BLaER1 treated with 17β-estradiol and CSF1 and Interleukin-3, amounts not matched to agents 10 nM and 100 nM (cell line): ENCODE measurements at regions not wholly inside any gene's neighbourhood (a gene's known extent, or its start where the extent isn't known, plus 50 kb on each side); places are given as distances from the start of the nearest gene placed in this dataset.

Experiments
- H3K27ac ChIP-seq, 11 experiments: shearing (Covaris generic); formaldehyde crosslinking; 2 replicates each; pipeline ENCODE4 v1.8.1; 2022
- H3K27me3 ChIP-seq, 11 experiments: shearing (Covaris generic); formaldehyde crosslinking; 2 replicates each; pipeline ENCODE4 v1.8.1; 2022
- H3K36me3 ChIP-seq, 11 experiments: shearing (Covaris generic); formaldehyde crosslinking; 2 replicates each; pipeline ENCODE4 v1.8.1; 2022
- H3K4me1 ChIP-seq, 10 experiments: shearing (Covaris generic); formaldehyde crosslinking; 2 replicates each; pipeline ENCODE4 v1.8.1; 2022
- H3K4me2 ChIP-seq, 11 experiments: shearing (Covaris generic); formaldehyde crosslinking; 2 replicates each; pipeline ENCODE4 v1.8.1; 2022
- H3K4me3 ChIP-seq, 10 experiments: shearing (Covaris generic); formaldehyde crosslinking; 2 replicates each; pipeline ENCODE4 v1.8.1; 2022
- H3K9ac ChIP-seq, 11 experiments: shearing (Covaris generic); formaldehyde crosslinking; 2 replicates each; pipeline ENCODE4 v1.8.1; 2022
- H3K9me3 ChIP-seq, 11 experiments: shearing (Covaris generic); formaldehyde crosslinking; replicated peaks in 1 of 11; 2 replicates each; pipeline ENCODE4 v1.8.1; 2022
- H4K20me1 ChIP-seq, 11 experiments: shearing (Covaris generic); formaldehyde crosslinking; 2 replicates each; pipeline ENCODE4 v1.8.1; 2022
- Cebpa-rat ChIP-seq, 11 experiments: shearing (Covaris generic); IDR thresholded peaks; 2 replicates each; pipeline ENCODE4 v1.8.1; 2022

DNA sequence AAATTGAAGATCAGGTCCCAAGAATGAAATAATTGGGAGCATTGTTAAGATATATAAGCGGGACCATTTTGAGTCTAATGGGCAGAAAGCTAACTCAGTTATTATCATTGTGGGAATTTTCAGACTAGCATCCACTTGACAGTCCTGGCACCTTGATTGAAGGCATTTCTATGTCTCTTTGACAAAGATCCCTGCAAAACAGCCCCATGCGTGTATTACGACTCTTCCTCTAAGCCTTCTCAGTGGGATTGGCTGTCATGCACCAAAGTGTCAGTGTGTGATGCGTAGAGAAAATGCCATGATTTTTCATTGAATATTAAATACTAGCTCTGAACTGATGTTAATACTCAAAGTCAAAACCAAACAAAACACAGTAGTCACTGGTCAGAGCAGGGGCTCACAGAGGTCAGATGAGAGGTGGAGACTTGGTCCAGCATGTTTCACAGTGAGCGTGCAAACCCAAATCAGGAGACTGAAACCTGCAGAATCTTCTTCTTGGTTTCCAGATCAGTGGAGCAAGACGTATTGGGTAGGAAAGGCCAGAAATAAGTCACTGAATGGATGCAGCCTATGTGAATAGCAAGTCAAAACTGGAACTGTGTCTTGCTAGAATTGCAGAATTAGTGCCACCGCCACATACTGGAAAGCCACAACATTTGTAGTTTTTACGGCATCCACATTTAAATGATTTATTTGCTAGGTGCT is 303.6 kb upstream of the AKR1E2 start:
- Histone ChIP-seq H3K27me3 (no peaks in the 10 kb centered on the region), H3K4me2 (peak overlapping the region; percentile 45 to 79 (median 71)), H3K36me3 (no peaks in the 10 kb centered on the region), H3K27ac (no peak overlapping the region), H3K4me1 (peaks cover 22 to 33% (median 27%) of the 10 kb centered on the region in 10 experiments), H3K9me3 (peaks cover 0 to 12% (median 0%) of the 10 kb centered on the region in 11 experiments; a peak in 3 of 22 replicates), H3K4me3 (no peak overlapping the region), H3K9ac (no peak overlapping the region), H4K20me1 (no peaks in the 10 kb centered on the region)
- no peak for TF ChIP-seq Cebpa-rat (IDR thresholded peaks at IDR 0.05)

GRCh38 chr10:4519658-4520402 is 306.2 kb upstream of the AKR1E2 start:
- Histone ChIP-seq H4K20me1 (no peaks in the 10 kb centered on the region), H3K9ac (no peak overlapping the region), H3K9me3 (peaks cover 0 to 17% (median 4%) of the 10 kb centered on the region in 11 experiments; a peak in 7 of 22 replicates), H3K27ac (no peak overlapping the region), H3K4me1 (peaks cover 35 to 55% (median 50%) of the 10 kb centered on the region in 10 experiments), H3K27me3 (no peaks in the 10 kb centered on the region), H3K4me3 (no peak overlapping the region), H3K36me3 (no peaks in the 10 kb centered on the region), H3K4me2 (peak overlapping the region in 4 of 11 experiments; percentile 13 to 25 (median 20); a peak in 7 of 22 replicates)
- peak in 2 of 11 experiments; percentile 46 to 56; a peak in 3 of 22 replicates for TF ChIP-seq Cebpa-rat (IDR thresholded peaks at IDR 0.05)

GRCh38 chr10:4517746-4518145 is 308.3 kb upstream of the AKR1E2 start:
- no peaks in the 10 kb centered on the region for H3K36me3 ChIP-seq

DNA sequence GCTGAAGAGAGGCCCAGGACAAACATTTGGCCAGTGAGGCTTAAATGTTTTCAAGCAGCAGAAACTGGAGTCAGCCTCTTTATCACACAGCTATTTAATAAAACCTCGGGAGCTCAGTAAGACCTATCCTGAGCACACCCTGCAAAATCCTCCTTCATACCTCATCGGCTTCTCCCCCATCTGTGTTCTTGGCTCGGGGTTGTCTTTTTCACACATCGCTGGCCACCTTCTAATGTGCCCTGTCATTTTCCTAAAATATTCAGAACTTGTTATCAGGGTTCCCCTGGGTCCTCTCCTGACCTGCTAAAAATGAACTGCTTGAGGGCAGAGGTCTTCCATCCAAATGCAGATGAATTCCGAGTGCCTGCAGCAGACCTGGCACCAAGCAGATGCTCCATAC is 310.3 kb upstream of the AKR1E2 start:
- peak overlapping the region; percentile 1 to 72 (median 58); a peak in 13 of 22 replicates for H3K9ac ChIP-seq
- no peaks in the 10 kb centered on the region for H3K27me3 ChIP-seq
- H3K4me3 ChIP-seq: peak overlapping the region in 1 of 10 experiments; percentile 14; a peak in 1 of 20 replicates
- H4K20me1 ChIP-seq: no peaks in the 10 kb centered on the region
- TF ChIP-seq Cebpa-rat (IDR thresholded peaks at IDR 0.05): no peak
- H3K4me2 ChIP-seq: peak overlapping the region; percentile 78 to 91 (median 86)
- H3K4me1 ChIP-seq: peaks cover 34 to 77% (median 46%) of the 10 kb centered on the region in 10 experiments
- peak overlapping the region; percentile 72 to 89 (median 83); a peak in 21 of 22 replicates for H3K27ac ChIP-seq
- H3K36me3 ChIP-seq: no peaks in the 10 kb centered on the region
- H3K9me3 ChIP-seq: peaks cover 0 to 17% (median 4%) of the 10 kb centered on the region in 11 experiments; a peak in 7 of 22 replicates

More at GRCh38 chr10:4517746-4518145, 308.3 kb upstream of the AKR1E2 start:
- H4K20me1 ChIP-seq: no peaks in the 10 kb centered on the region
- H3K4me1 ChIP-seq: peaks cover 43 to 66% (median 55%) of the 10 kb centered on the region in 10 experiments
- peaks cover 0 to 17% (median 4%) of the 10 kb centered on the region in 11 experiments; a peak in 7 of 22 replicates for H3K9me3 ChIP-seq
- no peak overlapping the region for H3K9ac ChIP-seq
- TF ChIP-seq Cebpa-rat (IDR thresholded peaks at IDR 0.05): no peak
- H3K4me2 ChIP-seq: 0 out of 22 replicates have a peak overlapping the region, but pooled peaks of 1 of the 11 experiments have one; percentile 8
- no peak overlapping the region for H3K27ac ChIP-seq
- H3K4me3 ChIP-seq: no peak overlapping the region
- H3K27me3 ChIP-seq: no peaks in the 10 kb centered on the region

- H4K20me1 ChIP-seq: no peaks in the 10 kb centered on the region
- H3K36me3 ChIP-seq: no peaks in the 10 kb centered on the region
- peaks cover 36 to 67% (median 45%) of the 10 kb centered on the region in 10 experiments for H3K4me1 ChIP-seq
- no peaks in the 10 kb centered on the region for H3K27me3 ChIP-seq
- H3K9ac ChIP-seq: peak overlapping the region; percentile 59 to 78 (median 66)
- H3K9me3 ChIP-seq: peaks cover 0 to 12% (median 4%) of the 10 kb centered on the region in 11 experiments; a peak in 7 of 22 replicates
- peak in 9 of 11 experiments; percentile 18 to 75 (median 61); a peak in 10 of 22 replicates for TF ChIP-seq Cebpa-rat (IDR thresholded peaks at IDR 0.05)
- H3K27ac ChIP-seq: peak overlapping the region; percentile 72 to 89 (median 83)
- peak overlapping the region in 3 of 10 experiments; percentile 6 to 39 (median 28); a peak in 7 of 20 replicates for H3K4me3 ChIP-seq
- H3K4me2 ChIP-seq: peak overlapping the region; percentile 78 to 91 (median 86)
Measured at GRCh38 chr10:4514445-4515108, 311.4 kb upstream of the AKR1E2 start.

- H3K4me1 ChIP-seq: peaks cover 42 to 71% (median 50%) of the 10 kb centered on the region in 10 experiments
- H3K9ac ChIP-seq: no peak overlapping the region
- H3K4me2 ChIP-seq: peak overlapping the region in 3 of 11 experiments; percentile 44 to 86 (median 85); a peak in 4 of 22 replicates
- no peaks in the 10 kb centered on the region for H3K27me3 ChIP-seq
- H3K27ac ChIP-seq: peak overlapping the region in 3 of 11 experiments; percentile 4 to 80 (median 14); a peak in 4 of 22 replicates
- H3K36me3 ChIP-seq: no peaks in the 10 kb centered on the region
- TF ChIP-seq Cebpa-rat (IDR thresholded peaks at IDR 0.05): no peak
- H4K20me1 ChIP-seq: no peaks in the 10 kb centered on the region
- H3K9me3 ChIP-seq: peaks cover 0 to 10% (median 4%) of the 10 kb centered on the region in 11 experiments; a peak in 6 of 22 replicates
- no peak overlapping the region for H3K4me3 ChIP-seq
Measured at GRCh38 chr10:4512671-4513240, 313.3 kb upstream of the AKR1E2 start.

DNA sequence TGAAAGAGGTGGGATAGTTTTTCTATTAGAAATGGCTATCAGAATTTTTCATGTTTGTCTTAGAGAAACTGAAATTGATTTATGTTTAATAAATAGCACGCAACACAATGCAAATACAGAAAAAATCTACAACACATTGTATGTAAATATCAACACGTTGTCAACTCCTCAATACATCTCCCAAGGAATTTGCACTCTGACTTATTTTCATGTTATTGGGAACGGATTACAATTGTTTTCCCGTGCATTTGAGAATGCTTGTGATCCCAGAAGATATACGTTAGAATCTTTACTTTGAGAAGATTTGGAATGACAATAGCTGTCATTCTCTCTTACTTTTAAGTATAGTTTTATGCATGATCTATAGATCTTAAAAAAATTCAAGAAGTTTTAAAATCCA is 313.8 kb upstream of the AKR1E2 start:
- Histone ChIP-seq H3K9me3 (peaks cover 0 to 5% (median 2%) of the 10 kb centered on the region in 11 experiments; a peak in 5 of 22 replicates), H3K9ac (no peak overlapping the region), H3K27ac (no peak overlapping the region), H3K4me3 (no peak overlapping the region), H3K27me3 (no peaks in the 10 kb centered on the region), H3K4me2 (peak overlapping the region in 2 of 11 experiments; percentile 44 to 86; a peak in 2 of 22 replicates), H4K20me1 (no peaks in the 10 kb centered on the region), H3K4me1 (peaks cover 42 to 71% (median 50%) of the 10 kb centered on the region in 10 experiments), H3K36me3 (no peaks in the 10 kb centered on the region)
- no peak for TF ChIP-seq Cebpa-rat (IDR thresholded peaks at IDR 0.05)

DNA sequence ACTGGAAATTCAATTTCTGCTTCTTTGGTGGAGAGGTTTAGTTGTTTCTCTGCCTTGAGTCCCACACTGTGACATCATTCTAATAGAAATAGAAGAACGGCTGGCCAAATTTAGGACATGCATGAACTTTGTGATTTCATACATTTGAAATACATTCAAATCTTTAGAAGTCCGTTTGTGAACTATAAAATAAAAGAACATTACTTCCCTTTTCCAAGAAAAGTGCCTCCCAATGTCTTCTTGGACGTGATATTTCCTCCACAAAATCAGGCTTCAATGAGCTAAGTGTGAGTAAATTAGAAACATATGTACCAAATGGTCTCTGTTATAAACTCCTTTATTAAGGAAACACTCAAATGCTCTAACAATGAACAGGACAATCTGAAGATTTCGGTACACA is 314.5 kb upstream of the AKR1E2 start:
- Histone ChIP-seq H3K4me3 (no peak overlapping the region), H3K9me3 (no peaks in the 10 kb centered on the region), H3K36me3 (no peaks in the 10 kb centered on the region), H3K4me2 (peak overlapping the region in 3 of 11 experiments; percentile 1 to 86 (median 11); a peak in 3 of 22 replicates), H3K9ac (no peak overlapping the region), H3K4me1 (peaks cover 36 to 65% (median 43%) of the 10 kb centered on the region in 10 experiments), H3K27me3 (no peaks in the 10 kb centered on the region), H3K27ac (no peak overlapping the region), H4K20me1 (no peaks in the 10 kb centered on the region)
- TF ChIP-seq Cebpa-rat (IDR thresholded peaks at IDR 0.05): no peak
